ENCODE measurements at regions not wholly inside any gene's neighbourhood (a gene's known extent, or its start where the extent isn't known, plus 50 kb on each side); places are given as distances from the start of the nearest gene placed in this dataset.

DNA sequence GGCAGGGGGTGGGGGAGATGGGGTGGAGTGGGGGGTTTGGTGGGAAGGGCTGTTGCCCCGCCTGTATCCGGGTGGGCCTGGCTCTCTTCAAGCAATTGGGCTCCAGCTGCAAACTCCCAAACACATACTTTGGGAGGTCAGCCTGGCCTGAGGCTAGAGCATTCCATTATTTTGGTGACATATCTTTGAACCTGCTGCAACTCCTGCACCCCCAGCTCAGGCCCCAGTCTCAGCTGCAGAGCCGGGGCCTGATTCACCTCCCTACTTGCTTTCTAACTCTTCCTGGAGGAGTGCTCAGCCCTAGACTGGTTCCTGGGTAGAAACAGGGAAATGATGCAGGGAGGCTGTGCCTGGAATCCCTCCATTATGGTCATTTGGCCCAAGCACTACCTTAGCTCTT is 140.8 kb upstream of the PRR23C start:
- no peak overlapping the region for H3K9ac ChIP-seq (ENCODE audit: insufficient read depth, low read depth, low read length)
- H2AFZ ChIP-seq (ENCODE audit: low read length), result no peak overlapping the region
- FAIRE-seq, result no peak
- no peaks in the 10 kb centered on the region for H3K79me2 ChIP-seq (ENCODE audit: insufficient read depth, low read length)
- TF ChIP-seq BHLHE40 (IDR thresholded peaks at IDR 0.05; ENCODE audit: low read length) (no peak), ZNF331 (CRISPR knock-in tag; IDR thresholded peaks at IDR 0.05) (no peak)
- H3K4me1 ChIP-seq (ENCODE audit: insufficient read depth, low read length), result no peaks in the 10 kb centered on the region
- ChIA-PET CTCF (ENCODE audit: low intra/inter-chr PET ratio, low total read pairs) (no interaction called here), POLR2A (no interaction called here)
- H3K4me2 ChIP-seq (ENCODE audit: low read depth, low read length), result no peak overlapping the region
- no TSS peak for BruUV-seq (replicated peaks)
- no peak for ATAC-seq
- in situ Hi-C loops (cut with HindIII; ENCODE audit: extremely low pct_ligation_motif_present, low pct_unique_long_range_greater_than_20kb), result no loop called here
- H3K27me3 ChIP-seq (ENCODE audit: control insufficient read depth in 1 of 2, insufficient read depth in 2 of 2, low read length in 2 of 2), result no peaks in the 10 kb centered on the region; a peak in 1 of 5 replicates
- no peak overlapping the region for H3K27ac ChIP-seq (ENCODE audit: extremely low read length, insufficient read depth, low read length)
- intact Hi-C loops (cut with micrococcal nuclease; ENCODE audit: unreplicated experiment), result no loop called here
- H3K36me3 ChIP-seq (replicated peaks in 1 of 2; ENCODE audit: control insufficient read depth in 1 of 2, insufficient read depth in 2 of 2, low read length in 2 of 2), result no peaks in the 10 kb centered on the region
- no peak for DNase-seq (ENCODE audit: low spot score)
- no peak overlapping the region for H3K4me3 ChIP-seq (replicated peaks in 1 of 3; ENCODE audit: insufficient read depth in 1 of 3, low read depth in 2 of 3, low read length in 3 of 3)
- peaks cover 3% of the 10 kb centered on the region; the same call in 1 of the 2 replicates for H3K9me3 ChIP-seq (ENCODE audit: low read length)
- 20% methylated on average over 1 of the region's 3 CpGs for WGBS (ENCODE audit: low lambda C conversion rate)
- no peaks in the 10 kb centered on the region for H4K20me1 ChIP-seq (ENCODE audit: insufficient read depth, low read length)

DNA sequence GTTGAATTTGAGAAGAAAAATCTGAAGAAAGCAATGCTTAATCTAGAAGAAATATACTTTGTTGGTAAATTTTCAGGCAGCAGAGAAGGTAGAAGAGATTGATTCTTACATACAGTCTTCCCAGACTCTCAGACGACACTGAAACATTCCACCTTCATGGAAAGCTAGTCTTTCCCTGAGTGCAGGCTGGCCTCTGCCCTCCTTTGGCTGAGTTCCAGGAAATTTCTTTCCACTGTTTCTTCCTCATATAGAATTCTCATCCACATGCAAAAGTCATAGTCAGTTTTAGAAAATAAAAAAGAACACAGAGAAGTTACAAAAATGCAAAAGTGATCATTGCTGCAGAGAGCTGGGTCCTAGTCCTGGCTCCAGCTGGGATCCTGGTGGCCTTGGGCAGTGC is 142.5 kb upstream of the PRR23C start:
- 0% methylated on average over 1 of the region's 1 CpG for WGBS (ENCODE audit: low lambda C conversion rate)
- CTCF ChIA-PET (ENCODE audit: low intra/inter-chr PET ratio, low total read pairs), result no interaction called here
- TF ChIP-seq, protein P1, sequence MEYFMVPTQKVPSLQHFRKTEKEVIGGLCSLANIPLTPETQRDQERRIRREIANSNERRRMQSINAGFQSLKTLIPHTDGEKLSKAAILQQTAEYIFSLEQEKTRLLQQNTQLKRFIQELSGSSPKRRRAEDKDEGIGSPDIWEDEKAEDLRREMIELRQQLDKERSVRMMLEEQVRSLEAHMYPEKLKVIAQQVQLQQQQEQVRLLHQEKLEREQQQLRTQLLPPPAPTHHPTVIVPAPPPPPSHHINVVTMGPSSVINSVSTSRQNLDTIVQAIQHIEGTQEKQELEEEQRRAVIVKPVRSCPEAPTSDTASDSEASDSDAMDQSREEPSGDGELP (IDR thresholded peaks at IDR 0.05; ENCODE audit: borderline replicate concordance, low read depth), result no peak
- TF ChIP-seq, protein P2, sequence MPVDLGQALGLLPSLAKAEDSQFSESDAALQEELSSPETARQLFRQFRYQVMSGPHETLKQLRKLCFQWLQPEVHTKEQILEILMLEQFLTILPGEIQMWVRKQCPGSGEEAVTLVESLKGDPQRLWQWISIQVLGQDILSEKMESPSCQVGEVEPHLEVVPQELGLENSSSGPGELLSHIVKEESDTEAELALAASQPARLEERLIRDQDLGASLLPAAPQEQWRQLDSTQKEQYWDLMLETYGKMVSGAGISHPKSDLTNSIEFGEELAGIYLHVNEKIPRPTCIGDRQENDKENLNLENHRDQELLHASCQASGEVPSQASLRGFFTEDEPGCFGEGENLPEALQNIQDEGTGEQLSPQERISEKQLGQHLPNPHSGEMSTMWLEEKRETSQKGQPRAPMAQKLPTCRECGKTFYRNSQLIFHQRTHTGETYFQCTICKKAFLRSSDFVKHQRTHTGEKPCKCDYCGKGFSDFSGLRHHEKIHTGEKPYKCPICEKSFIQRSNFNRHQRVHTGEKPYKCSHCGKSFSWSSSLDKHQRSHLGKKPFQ (CRISPR knock-in tag; IDR thresholded peaks at IDR 0.05; ENCODE audit: insufficient replicate concordance), result no peak
- TF ChIP-seq, protein P3, sequence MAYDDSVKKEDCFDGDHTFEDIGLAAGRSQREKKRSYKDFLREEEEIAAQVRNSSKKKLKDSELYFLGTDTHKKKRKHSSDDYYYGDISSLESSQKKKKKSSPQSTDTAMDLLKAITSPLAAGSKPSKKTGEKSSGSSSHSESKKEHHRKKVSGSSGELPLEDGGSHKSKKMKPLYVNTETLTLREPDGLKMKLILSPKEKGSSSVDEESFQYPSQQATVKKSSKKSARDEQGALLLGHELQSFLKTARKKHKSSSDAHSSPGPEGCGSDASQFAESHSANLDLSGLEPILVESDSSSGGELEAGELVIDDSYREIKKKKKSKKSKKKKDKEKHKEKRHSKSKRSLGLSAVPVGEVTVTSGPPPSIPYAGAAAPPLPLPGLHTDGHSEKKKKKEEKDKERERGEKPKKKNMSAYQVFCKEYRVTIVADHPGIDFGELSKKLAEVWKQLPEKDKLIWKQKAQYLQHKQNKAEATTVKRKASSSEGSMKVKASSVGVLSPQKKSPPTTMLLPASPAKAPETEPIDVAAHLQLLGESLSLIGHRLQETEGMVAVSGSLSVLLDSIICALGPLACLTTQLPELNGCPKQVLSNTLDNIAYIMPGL (CRISPR knock-in tag; IDR thresholded peaks at IDR 0.05; ENCODE audit: borderline replicate concordance in 1 of 2, low read depth in 1 of 2), result no peak
- TF ChIP-seq ZMYM3 (CRISPR knock-in tag; IDR thresholded peaks at IDR 0.05) (no peak), AGO1 (IDR thresholded peaks at IDR 0.05; ENCODE audit: low read depth, low read length, poor library complexity, severe bottlenecking) (no peak), ZNF577 (CRISPR knock-in tag; IDR thresholded peaks at IDR 0.05; ENCODE audit: borderline replicate concordance, low read depth) (no peak), ZNF451 (CRISPR knock-in tag; IDR thresholded peaks at IDR 0.05) (no peak)
- TF ChIP-seq, protein P4, sequence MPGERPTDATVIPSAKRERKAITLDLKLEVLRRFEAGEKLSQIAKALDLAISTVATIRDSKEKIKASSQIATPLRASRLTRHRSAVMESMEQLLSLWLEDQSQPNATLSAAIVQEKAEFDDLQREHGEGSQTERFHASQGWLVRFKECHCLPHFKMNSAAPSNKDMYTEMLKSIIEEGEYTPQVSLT (CRISPR knock-in tag; IDR thresholded peaks at IDR 0.05; ENCODE audit: borderline replicate concordance, low read depth), result no peak

More for the DNA sequence above, 142.5 kb upstream of the PRR23C start:
- ATAC-seq, result no peak
- intact Hi-C loops (cut with micrococcal nuclease; ENCODE audit: unreplicated experiment), result no loop called here
- H3K4me1 ChIP-seq (ENCODE audit: insufficient read depth, low read length), result no peaks in the 10 kb centered on the region
- DNase-seq (ENCODE audit: low spot score), result no peak
- H3K4me3 ChIP-seq (replicated peaks in 1 of 3; ENCODE audit: insufficient read depth in 1 of 3, low read depth in 2 of 3, low read length in 3 of 3), result no peak overlapping the region
- no peaks in the 10 kb centered on the region for H4K20me1 ChIP-seq (ENCODE audit: insufficient read depth, low read length)
- no peak overlapping the region for H2AFZ ChIP-seq (ENCODE audit: low read length)
- H3K27ac ChIP-seq (ENCODE audit: extremely low read length, insufficient read depth, low read length), result no peak overlapping the region
- H3K9me3 ChIP-seq (ENCODE audit: low read length), result no peaks in the 10 kb centered on the region
- no peaks in the 10 kb centered on the region; a peak in 1 of 5 replicates for H3K27me3 ChIP-seq (ENCODE audit: control insufficient read depth in 1 of 2, insufficient read depth in 2 of 2, low read length in 2 of 2)
- H3K79me2 ChIP-seq (ENCODE audit: insufficient read depth, low read length), result no peaks in the 10 kb centered on the region
- H3K4me2 ChIP-seq (ENCODE audit: low read depth, low read length), result no peak overlapping the region
- no peak for FAIRE-seq
- POLR2A ChIA-PET, result no interaction called here
- H3K36me3 ChIP-seq (replicated peaks in 1 of 2; ENCODE audit: control insufficient read depth in 1 of 2, insufficient read depth in 2 of 2, low read length in 2 of 2), result no peaks in the 10 kb centered on the region
- no peak overlapping the region for H3K9ac ChIP-seq (ENCODE audit: insufficient read depth, low read depth, low read length)
- in situ Hi-C loops (cut with HindIII; ENCODE audit: extremely low pct_ligation_motif_present, low pct_unique_long_range_greater_than_20kb), result no loop called here
- no TSS peak for BruUV-seq (replicated peaks)
